NCI-H748 (cell line): ENCODE measurements at regions not wholly inside any gene's neighbourhood (a gene's known extent, or its start where the extent isn't known, plus 50 kb on each side); places are given as distances from the start of the nearest gene placed in this dataset.

Source experiments
- DNase-seq: peaks from one replicate; lab custom pipeline; 2025; ENCODE audit not compliant: unreplicated experiment; lab: John Stamatoyannopoulos, UW

- DNase-seq, result no peak
These were observed 142.0 kb downstream of the TMEM30B start for GRCh38 chr14:61139006-61139599.

DNA sequence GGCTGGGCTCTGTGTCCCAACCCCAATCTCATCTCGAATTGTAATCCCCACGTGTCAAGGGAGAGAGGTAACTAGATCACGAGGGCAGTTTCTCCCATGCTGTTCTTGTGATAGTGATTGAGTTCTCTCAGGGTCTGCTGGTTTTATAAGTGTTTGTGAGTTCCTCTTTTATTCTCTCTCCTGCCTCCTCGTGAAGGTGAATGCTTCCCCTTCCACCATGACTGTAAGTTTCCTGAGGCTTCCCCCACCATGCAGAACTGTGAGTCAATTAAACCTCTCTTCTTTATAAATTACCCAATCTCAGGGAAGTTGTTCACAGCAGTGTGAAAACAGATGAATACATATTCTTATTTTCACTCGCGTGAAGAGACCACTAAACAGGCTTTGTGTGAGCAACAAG, 148.2 kb downstream of the TMEM30B start:
- no peak for DNase-seq

- no peak for DNase-seq
These were observed 148.8 kb downstream of the TMEM30B start for GRCh38 chr14:61132336-61132735.

GRCh38 chr14:61130512-61131260, 149.6 kb downstream of the SLC38A6 start:
- DNase-seq, result peak; percentile 60

GRCh38 chr14:61129168-61129745, 148.2 kb downstream of the SLC38A6 start:
- no peak for DNase-seq

DNA sequence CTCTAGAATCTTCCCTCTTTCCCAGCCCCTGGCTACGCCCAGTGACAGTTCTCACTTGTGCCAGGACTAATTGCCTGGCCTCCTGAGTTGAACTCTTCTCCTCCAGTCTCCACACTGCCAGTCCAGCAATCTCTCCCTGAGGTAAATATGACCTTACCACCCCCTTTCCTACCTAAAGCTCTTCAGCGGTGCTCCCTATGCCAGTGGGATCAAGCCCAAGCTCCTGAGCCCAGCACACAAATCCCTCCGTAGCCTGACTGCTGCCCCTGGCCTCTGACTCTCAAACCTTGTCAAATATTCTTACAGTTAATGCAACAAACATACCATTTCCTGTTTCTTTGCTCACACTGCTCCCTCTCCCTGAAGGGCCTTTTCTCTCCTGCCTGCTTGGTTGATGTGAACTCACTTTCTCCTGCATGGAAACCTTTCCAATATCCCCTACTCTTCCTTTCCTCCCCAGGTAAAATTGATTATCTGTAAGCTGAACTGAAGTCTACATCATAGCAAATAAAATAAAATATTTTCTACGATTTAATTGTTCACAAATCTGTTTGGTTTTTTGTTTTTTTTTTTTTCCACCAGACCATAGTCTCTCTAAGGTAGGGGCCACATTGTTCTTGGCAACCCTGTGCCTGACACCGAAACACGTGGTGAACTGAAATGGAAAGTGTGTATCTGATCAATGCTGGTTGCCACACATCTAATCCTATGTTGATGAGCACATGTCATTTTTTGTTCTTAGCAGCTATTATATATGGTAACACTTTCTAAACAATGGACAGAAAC, 147.5 kb downstream of the SLC38A6 start:
- no peak for DNase-seq

- no peak for DNase-seq
These were observed 145.8 kb downstream of the SLC38A6 start for GRCh38 chr14:61126603-61127498.

- peak; percentile 51 for DNase-seq
These were observed 145.0 kb downstream of the SLC38A6 start for GRCh38 chr14:61125867-61126572.

DNA sequence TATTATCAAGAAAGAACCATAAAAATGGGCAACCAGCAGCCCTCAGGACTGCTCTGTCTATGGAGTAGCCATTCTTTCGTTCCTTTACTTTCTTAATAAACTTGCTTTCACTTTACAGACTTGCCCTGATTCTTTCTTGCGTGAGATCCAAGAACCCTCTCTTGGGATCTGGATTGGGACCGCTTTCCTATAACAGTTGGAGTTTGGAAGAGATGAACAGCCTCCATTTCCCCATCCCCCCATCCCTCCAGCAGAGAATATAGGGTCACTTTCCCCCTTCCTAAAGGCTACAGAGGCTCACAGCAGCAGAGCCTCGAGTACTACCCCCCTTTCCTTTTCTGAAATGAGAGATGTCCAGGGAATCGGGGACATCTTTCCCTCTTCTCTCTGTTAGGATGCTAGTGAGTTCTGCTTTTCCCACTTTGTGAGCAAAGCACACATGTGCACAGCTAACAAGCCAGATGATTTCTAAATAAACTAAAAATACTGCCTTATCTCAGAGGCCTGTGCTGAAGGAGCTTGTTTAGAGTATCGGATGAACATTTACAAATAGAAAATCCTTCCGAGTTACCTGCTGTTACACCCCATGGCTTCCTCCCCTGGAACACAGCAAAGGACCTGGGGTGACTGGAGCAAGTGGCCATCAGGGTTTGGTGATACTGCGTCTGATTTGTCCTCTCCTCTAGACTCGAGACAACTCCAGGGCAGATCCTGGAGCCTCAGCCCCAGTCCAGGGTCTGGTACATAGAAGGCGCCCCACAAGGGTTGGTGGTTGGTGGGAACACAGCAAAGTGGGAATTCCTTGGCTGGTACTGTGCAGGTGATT, 144.2 kb downstream of the SLC38A6 start:
- DNase-seq, result no peak

DNA sequence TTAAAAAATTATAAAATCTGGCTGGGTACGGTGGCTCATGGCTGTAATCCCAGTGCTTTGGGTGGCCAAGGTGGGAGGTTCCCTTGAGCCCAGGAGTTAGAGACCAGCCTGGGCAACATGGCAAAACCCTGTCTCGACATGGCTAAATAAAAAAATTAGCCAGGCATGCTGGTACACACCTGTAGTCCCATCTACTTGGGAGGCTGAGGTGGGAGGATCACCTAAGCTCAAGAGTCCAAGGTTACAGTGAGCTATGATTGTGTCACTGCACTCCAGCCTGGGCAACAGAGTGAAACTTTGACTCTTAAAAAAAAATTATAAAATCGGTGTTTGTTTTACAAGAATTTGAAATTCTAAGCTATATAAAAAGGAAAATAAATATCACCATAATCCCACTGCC, 141.8 kb downstream of the SLC38A6 start:
- no peak for DNase-seq

DNA sequence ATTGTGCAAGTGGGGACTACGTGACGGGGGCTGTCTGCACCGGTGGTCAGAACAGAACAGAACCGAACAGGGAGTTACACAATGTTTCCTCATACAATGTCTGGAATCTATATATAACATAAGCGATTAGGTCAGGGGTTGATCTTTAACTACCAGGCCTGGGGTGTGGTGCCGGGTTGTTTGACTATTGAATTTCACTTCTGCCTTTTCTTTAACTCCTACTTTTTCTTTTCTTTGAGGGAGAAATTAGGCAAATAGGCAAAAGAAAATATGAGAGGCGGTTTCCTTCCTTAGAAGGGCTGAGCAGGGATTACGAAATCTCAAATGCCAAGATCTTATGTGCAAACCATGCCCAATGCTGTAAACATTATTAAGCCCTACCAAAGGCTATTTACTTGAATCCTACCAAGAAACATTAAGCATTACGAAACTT, 140.3 kb downstream of the SLC38A6 start:
- DNase-seq, result no peak

- no peak for DNase-seq
These were observed 139.5 kb downstream of the SLC38A6 start for GRCh38 chr14:61120576-61120975.

DNA sequence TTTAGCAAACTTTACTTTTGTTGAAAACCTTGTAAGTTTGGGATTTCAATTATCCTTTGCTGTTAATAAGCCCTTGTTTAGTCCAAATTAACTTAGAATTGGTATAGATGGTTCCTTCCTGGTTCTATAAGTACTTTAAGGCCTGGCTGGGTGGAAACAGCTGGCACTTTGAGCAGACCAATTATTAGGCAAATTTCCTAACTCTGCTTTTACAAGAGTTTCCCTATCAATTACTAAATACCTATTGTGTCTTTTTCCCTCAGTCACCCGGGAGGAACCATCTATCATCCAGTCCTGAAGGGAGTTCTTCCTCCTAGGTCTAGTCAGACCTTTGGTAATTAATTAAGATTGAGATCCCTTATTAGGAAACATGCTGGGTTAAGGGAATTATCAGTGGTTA, 138.0 kb downstream of the SLC38A6 start:
- peak; percentile 11 for DNase-seq

DNA sequence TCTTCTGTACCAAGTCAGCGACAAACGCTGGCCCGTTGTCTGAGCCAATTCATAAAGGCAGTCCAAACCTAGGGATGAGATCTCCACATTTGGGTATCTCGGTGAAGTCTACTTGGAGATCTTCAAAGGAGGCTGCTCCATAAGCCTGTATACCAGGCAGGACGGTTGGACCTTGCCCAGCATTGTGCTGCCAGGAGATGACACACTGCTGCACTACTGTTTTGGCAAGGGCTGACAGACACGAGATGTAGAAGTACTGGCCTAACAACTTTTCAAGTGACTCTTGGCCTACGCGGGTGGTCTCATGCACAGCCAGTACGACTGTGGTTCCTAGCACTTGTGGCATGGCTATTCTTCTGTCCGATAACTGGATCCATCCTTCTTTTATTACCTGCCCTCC, 135.3 kb downstream of the SLC38A6 start:
- DNase-seq, result no peak

DNA sequence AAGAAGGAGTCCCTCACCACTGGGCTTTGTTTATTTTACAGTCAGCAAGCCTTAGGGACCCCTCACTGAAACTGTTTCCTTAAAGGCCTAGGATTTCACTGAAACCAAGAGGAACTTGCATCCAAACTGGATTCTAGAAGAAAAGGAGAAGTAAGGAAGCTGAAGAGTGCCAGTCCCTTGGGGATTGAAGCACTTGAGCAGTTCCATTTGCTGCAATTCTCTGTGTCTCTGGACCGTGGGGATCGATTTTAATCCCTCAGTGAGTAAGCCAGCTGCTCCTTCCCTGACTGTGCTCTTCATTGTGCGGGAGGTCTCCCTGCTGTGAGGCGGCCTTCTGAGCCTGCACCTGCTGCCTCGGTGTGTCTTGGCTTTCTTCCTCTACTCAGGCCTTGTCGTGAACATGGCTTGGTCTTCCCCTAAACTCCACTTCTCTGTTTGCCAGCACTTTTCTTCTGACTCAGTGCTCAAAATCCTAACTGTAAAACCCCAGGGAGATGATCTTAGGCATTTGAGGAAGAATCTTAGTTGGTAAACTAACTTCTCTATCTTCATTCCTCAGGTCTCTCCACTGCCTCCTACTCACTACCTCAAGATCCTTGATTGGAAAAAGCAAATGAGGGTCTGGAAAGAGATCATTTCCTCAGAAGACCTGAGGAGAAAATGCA, 132.6 kb downstream of the SLC38A6 start:
- peak; percentile 42 for DNase-seq

DNA sequence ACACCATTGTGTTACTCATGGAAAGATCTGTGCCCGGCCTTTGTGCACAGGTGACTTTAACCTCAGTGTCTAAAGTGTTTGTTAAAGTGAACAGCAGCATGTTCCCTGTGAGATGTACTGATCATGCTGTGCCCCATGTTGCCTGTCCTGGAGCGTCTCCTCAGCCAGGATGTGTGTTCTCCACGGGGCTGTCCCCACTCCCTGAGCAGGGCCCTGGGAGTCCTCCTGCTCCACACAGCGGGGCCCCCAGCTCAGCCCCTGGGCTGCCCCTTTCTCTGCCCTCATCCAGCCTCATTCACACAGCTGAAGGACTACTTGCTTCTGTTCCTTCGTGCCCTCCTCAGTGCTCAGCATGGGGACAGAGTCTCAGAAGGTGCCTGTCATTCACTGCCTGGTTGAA, 131.5 kb downstream of the SLC38A6 start:
- no peak for DNase-seq

DNA sequence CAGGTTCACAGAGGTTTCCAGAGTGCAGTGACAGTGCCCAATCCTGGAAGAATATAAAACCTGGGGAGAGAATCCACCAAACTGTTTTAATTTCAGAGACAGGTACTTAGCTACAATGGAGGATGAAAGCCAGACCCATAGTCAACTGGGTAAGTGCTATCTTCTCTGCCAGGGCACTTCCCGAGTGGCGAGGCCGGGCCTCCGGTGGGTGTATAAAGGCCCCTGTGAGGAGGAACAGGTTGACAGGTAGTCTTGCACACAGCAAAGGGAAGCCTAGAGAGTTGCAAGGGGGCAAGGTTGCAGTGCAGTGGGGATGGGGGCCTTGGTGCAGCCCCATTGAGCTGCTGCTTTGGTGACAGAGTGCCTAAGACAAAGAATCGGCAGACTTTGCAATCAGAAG, 130.7 kb downstream of the SLC38A6 start:
- no peak for DNase-seq

GRCh38 chr14:61111209-61111665, 130.2 kb downstream of the SLC38A6 start:
- no peak for DNase-seq
